KG1 (cell line): ENCODE measurements at regions not wholly inside any gene's neighbourhood (a gene's known extent, or its start where the extent isn't known, plus 50 kb on each side); places are given as distances from the start of the nearest gene placed in this dataset.
A peak's percentile ranks its signal among the peaks of the same experiment; 100 is the strongest.

Experiments
- DNase-seq: peaks from one replicate; lab custom pipeline; 2025; lab: John Stamatoyannopoulos, UW

DNA sequence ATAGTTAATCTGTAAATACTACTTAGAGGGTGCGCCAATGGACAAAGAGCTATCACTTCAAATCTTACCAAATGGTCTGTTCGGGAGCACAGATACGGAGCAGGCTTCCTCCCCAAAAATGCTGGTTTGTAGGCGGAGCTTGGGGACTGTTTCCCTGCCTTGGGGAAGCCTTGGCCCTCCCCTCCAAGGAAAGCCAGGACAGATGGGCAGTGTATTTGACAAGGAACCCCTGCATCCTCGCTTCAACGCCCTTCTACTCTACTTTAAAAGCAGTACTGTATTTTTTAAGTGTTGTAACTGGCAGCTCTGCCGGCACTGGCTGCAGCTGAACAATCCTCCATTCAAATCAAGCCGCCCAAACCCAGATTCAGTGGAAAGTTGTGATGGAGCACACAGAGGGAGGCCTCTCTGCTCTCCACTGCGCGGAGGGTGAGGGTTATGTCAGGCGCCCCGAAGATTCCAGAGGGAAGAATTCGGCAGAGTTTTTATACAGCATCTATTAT lies 83.1 kb upstream of the FNDC3B start:
- no peak for DNase-seq

DNA sequence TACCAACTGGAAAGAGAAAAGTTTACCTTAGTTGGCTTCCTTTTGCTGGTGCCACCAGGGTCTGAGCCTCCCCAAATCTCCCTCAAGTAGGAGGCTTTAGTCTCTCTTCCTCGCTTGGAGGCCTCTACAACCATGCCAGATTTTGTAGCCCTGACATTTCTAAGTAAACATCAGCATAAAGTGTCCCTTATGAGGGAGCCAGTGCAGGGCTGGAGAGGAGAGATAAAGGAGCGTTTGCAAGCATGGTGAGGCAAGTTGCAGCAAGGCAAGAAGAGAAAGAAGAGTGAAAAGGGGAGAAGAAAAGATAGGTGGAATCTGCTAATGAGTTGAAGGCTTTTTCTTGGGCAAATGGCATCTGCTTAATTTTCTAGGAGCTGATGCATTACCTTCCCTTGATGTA lies 82.7 kb upstream of the FNDC3B start:
- no peak for DNase-seq

DNA sequence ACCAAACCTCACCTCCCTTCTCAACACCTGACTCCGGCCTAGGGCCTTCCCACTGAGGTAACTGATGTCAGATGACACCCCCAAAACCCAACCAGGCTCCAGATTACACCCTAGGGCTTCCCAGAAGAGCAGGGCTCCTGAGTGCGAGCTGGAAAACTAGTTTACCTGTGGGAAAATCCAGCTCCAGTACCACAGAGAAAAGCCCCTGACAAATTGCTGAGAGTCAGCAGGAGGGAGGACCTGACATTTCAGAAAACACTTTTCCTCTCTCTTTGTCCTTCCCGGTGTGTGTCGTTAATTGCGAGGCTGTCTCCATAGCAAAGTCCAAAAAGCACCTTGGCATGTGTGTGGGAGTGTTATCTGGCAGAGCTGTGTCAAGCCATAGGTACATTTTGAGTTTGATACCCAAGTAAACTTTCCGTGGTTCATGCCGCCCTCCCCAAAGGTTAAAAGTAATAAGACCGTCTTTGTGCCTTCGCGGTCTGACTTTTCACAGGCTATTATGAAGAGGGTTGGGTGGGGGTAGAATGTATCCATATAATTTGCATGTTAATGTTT lies 79.8 kb upstream of the FNDC3B start:
- DNase-seq, result no peak

DNA sequence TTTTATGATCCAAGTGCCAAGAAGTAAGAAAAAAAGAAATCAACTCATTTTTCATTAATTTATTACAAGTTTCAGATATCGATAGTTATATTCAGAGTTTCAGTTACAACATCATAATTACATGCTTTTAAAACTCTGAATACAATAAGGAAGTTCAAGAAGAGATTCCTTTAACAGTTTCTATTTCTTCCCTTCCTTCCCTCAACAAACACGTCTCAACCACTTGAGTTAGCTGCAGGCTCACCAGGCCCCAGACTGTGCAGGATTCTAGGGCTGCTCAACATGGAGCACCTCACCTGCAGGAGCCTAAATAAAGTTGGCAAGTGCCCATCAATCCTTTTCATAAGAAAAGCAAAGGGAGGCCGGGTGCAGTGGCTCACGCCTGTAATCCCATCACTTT lies 79.2 kb upstream of the FNDC3B start:
- no peak for DNase-seq

DNA sequence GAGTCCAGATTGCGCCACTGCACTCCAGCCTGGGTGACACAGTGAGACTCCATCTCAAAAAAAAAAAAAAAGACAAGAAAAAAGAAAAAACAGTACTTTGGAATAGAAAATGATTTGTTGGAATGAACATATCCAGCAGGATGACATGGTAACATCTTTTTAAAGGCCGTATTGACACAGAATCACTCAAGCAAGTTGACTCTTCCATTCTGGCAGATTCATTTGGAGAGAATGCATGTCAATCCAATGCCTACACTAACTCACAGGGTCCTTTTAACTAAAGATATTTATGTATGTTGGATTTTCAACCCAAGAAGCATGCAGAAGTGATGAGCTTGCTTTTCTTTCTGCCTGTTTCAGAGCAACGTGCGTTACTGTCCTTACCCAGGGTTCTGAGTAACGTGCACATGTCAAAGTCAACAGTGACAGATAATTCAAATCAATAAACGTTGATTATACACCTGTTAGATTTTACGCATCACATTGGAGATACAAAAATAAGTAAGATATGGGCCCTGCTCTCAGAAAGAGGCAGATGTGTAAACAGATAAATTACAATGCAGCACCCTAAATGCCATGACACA lies 77.1 kb upstream of the FNDC3B start:
- DNase-seq, result no peak

DNA sequence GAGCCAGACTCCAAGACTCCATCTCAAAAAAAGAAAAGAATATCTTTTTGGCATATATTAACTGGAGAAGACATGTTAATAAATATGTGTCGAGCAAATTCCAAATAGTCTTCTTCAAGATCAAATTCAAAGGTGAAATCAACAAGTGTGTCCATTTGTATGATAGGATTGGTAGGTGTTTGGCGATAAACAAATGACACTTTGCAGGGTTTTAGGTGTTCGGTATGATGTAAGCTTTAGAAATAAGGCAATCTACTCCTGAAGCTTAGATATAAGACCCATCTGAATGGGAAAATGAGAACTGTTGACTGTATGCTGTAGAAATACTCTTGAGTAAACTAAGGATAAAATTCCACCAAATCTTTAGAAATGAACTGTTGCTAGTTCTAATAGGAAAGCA lies 75.8 kb upstream of the FNDC3B start:
- no peak for DNase-seq

DNA sequence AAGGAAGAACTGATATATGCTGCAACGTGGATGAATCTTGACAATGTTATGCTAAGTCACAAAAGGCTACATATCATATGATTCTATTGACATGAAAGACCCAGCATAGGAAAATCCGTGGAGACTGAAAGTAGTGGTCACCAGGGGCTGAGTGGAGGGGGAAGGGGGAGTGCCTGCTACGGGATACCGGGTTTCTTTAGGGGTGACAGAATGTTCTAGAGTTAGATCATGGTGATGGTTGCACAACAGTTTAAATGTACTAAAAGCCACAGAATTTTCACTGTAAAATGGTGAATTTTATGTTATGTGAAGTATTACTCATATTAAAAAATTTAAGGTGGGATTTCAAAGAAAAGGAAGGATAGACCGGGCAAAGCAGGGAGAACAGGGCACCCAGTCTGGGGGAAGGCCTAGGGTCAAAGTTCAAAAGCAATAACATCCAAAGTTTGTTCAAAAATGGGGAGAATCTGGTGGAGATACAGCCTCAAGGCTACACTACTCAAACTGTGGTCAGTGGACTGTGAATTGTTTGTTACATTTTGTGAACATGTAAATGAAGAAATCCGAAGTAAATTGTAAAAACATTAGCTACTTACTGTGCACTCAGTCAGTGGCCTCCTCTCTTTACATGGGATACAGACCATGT lies 74.2 kb upstream of the FNDC3B start:
- no peak for DNase-seq

DNA sequence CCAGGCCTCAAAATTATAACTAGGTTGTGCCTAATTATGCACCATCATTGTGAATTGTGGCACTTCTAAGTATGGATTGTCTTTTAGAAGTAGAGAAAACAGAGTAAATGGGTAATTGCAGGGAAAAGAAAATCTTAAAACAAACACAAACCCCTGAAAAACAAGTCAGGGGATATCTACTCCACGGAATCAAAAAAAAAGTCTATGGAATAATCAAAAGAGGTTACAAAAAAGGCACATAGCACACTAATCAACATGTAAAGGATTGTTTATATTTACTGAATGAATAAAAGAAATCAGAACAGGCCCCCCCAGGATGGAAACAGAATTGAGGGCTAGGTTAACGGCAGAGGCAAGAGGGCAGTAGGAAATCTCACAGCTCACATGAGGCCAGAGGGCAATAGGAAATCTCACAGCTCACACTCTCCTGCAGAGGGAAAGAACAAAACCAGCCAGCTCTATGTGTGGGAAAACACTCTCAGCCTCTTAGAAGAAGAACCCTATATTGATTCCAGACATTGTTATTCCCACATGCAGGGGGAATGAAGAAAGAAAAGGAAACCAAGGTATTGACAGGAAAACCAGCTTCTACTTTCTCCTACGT lies 72.7 kb upstream of the FNDC3B start:
- DNase-seq, result no peak

DNA sequence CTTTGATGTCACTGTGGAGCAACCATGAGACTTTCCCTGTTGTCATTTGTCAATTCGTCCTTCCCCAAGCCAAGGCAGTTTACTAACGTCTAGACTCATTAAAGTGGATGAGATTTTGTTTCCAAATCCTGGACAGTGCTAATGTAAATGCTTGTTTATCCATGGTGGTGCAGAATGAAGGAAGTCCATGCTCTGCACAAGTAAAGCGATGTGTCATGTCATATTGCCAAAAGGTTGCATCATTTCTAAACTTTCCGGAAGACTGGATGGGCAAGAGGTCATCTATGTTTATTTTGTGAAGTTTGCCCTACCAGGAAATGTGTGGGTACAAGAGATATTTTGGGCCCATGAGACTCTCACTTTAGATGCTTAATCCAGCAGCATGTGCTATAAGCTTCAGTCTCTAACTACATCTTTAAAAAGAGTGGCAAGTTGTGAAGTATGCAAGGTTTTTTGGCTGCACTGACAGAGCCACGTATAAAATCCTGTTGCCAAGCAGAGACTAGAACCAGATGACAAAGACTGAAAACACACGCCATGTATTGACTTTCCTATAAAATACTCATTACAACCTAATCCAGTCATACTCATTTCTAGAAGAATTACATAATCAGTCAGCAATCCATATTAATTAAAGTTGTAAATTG lies 72.1 kb upstream of the FNDC3B start:
- DNase-seq, result no peak

DNA sequence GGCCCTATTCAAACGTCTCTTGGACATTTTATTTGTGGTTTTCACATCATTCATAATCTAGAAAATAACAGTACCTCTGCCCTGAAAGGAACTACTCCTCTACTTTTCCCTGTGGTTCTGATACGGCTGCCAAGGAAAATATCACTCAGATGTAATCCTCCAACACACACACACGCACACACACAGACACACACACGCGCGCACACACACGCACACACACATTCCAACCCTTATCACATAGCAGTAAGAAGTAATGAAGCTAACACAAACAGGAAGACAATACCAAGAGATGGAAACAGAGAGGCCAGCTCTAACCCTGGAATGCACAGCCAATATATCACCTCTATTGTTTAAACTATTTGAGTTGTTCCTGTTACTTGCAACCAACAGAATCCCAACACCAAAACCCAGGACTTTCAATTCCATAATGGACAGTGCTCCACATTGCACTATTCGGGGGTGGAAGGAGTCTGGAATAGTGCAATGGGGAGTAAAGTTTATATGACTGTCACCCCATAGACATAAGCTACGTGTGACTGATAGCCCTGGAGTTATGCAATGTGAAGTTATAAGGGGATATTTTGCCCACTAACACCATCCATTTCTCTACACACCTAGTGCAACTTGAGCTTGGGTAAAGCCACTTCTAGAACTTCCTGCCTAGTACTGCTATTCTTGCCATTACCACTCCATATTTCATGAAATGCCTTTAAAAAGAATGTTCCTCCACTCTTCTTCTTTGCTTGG lies 71.3 kb upstream of the FNDC3B start:
- DNase-seq, result no peak

DNA sequence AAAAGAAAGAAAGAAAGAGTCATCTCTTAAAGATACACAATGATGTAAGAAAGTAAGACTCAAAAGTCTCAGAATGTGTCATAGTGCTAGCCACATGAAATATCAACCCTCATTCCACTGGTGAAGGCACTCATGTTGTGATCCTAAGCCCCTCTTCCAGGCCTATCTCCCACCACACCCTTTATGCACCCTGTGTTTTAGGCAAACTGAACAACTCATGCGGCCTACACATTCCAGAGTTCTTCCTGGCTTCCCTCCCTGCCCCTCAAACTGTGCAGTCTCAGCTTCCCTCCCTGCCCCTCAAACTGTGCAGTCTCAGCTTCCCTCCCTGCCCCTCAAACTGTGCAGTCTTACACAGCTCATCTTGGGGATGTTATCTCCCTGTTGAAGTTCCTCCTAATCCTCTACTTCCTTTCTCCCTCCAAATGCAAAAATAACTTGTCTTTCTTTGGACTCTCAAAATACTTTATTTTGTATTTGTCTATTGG lies 69.0 kb upstream of the FNDC3B start:
- no peak for DNase-seq

DNA sequence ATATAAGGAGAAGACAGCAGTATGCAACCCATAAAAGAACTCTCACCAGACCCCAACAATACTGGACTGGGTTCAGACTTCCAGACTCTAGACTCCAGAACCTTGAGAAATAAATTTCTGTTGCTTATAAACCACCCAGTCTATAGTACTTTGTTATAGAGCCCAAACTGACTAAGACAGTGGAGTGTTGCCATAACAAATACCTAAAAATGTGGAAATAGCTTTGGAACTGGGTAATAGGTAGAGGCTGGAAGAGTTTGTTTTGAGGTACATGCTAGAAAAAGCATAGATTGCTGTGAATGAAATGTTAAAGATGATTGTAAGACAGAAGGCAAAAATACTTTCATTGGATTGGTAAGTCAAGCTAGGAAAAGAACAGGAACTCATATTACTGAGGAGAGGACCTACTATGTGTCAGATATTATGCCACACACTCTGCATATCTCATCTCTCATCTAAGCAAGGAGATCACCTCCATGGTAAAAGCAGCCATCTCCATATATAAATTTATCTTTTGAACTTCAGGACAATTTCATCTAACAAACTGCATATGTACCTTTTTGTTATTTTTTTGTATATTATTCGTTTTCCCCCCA lies 67.4 kb upstream of the FNDC3B start:
- DNase-seq, result no peak

DNA sequence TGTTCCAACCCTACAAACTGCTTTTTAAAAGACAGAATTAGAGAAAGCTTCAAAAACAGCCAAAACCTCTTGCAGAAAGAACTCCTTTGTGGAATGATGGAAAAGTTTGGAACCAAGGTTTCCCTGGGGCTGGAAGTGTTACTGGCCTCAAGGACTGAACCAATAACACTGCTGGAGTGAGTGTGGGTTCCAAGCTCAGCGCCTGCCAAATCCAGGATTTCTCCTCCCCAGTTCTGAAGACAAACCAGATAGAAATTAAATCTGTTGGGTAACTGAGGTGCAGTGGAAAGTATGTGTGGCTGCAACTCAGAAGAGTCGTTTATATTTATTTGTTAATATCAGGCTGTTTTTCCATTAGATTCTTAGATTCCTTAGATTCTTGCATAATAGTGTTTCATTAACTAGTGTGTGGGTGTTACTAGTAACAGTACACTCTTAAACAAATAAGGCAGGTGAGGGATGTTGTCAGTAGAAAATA lies 66.5 kb upstream of the FNDC3B start:
- no peak for DNase-seq

DNA sequence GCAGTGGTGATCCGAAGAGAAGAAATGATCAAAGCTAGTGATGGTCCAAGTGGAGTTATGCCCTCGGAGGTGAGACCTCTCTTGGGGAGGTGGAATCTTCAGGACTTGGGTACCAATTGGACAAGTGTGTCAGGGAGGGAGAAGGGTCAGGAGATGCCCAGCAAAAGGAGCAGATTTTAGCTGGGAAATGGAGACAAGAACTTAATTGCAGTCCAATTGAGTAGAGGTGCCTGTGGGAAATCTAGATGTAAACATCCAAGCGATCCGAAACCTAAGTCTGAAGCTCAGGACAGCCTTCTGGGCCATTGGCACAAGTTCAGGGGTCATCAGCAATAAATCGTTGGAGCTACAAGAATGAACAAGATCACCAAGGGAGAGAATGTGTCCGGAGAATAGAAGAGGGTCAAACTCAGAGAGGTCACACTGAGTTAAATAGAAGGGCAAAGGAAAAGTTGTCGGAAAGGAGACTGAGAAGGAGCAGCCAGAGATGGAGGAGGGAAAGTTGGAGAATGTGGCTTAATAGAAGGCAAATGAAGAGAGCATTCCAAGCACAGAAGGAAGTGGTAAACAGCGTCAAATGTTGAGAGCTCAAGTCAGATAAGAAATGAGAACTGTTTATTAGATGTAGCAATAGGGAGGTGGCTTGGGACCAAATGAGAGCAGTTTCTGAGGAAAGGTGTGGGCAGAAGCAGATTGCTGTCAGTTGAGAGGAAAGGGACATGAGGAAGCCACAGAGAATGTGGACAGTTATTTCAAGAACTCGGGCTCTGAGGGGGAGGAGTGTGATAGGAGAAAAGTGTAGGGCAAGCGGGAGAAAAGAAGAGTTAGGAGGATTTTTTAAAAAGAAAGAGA lies 64.2 kb upstream of the FNDC3B start:
- no peak for DNase-seq

DNA sequence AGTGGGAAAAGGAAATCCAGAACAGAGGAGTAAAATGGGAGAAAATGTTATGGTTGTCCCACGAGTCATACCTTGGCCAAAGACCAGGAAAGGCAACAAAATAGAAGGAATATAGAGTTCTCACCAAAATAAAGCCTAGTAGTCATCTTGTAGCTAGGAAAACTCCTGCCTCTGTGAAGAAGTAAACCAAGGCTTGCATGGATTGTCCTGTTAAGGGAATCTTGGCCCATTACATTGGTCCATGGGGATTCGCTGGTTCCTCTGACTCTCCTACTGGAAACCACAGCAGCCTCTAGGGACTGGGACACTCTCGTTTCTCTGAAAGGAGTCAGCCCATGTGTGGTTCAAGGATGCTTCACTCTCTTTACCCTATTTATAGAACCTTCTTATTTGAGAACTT lies 62.9 kb upstream of the FNDC3B start:
- DNase-seq, result no peak

DNA sequence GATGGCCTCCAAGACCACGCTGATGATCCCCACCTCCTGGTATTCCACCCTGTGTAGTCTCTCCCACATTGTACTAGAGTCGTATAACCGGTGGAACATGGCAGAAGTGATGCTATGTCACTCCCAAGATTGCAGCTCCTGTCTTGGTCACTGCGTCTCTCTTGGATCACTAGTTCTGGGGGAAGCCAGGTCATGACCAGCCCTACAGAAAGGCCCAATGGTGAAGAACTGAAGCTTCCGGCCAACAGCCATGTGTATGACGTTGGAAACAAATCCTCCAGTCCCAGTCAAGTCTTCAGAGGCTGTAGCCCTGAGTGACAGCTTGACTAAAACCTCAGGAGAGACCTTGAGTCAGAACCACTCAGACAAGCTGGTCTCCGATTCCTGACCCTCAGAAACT lies 61.9 kb upstream of the FNDC3B start:
- DNase-seq, result no peak

DNA sequence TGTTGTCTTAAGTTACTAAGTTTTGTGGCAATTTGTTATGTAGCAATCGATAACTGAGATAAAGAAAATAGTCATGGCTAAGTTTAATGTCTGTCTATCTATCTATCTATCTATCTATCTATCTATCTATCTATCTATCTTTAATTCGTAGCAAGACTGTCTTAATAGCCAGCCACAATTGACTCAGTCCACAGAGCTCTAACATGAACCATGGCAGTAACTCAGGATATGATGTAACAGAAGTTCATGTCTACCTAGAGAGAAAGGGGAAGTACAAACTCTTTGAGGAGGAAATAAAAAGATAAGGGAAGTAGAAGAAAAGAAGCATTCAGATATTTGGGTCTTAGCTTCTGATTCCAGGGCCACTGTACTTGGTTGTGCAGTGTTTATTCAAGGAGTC lies 61.5 kb upstream of the FNDC3B start:
- no peak for DNase-seq

DNA sequence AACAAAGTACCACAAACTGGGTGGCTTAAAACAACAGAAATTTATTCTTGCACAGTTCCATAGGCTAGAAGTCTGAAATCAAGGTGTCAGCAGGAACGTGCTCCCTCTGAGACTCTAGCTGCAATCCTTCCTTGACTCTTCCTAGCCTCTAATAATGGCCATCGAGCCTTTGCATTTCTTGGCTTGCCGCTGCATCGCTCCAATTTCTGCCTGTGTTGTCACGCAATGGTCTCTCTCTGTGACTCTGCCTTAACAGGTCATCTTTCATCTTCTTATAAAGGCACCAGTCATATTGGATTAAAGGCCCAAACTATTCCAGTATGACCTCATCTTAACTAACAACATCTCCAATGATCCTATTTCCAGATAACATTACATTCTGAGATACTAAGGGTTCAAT lies 61.0 kb upstream of the FNDC3B start:
- no peak for DNase-seq

DNA sequence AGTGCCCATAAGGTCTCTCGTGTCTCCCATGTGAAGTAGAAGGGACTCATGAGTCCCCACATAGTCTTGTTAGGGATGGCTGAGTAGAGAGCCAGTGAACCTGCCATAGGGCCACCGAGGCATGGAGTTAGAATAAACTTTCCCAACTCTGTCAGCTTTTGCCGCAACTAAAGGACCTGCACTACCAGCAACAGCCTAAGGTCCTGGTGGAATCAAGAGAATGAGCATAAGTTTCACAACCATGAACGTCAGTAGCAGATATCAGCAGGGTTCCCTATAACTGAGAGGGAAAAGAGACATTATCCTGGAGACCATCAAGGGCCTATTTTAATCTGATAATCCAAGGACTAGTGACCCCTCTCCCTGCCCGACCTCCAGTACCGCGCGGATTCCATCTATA lies 60.3 kb upstream of the FNDC3B start:
- DNase-seq, result no peak

DNA sequence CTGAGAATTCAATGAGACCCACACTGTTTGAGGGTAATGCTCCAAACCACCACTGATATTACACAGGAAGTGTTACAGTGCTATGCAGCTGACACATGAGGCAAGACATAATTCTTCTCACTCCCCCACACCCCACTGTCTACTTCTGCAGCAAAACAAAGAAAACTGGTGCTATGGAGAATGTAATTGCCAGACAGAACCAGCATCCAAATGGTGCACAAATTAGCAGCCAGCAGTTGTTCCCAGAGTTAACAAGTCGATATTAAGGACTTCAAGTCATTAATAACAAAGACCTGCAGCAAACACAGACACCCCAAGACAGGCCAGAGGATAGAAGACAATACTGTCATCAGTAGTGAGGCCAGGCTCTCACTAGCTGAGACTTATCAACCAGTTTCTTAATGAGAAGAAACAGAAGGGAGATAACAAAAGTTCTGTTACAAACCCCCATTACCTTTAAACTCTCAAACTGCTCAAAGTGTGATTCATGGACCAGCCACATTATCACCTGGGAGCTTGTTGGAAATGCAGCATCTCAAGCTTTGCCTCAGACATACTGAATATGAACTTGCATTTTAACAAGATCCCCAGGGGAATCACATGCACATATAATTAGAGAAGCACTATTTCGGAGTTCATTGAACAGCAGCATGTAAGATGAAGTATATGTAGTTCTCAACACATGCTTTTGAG lies 58.7 kb upstream of the FNDC3B start:
- DNase-seq, result peak; percentile 54
